Neuron (in vitro differentiated cells): ENCODE measurements at regions not wholly inside any gene's neighbourhood (a gene's known extent, or its start where the extent isn't known, plus 50 kb on each side); places are given as distances from the start of the nearest gene placed in this dataset.

Experiments
- H2AFZ ChIP-seq: one replicate; pipeline ENCODE4 v1.6.1; 2013; ENCODE audit warnings: low read depth, mild to moderate bottlenecking, inconsistent platforms, low read length, moderate library complexity
- H3K27me3 ChIP-seq: one replicate; pipeline ENCODE4 v1.6.1; 2013; ENCODE audit warnings: low read length; ENCODE audit not compliant: insufficient read depth
- H3K36me3 ChIP-seq: one replicate; pipeline ENCODE4 v1.6.1; 2013; ENCODE audit warnings: low read length; ENCODE audit not compliant: insufficient read depth
- H3K4me1 ChIP-seq: one replicate; pipeline ENCODE4 v1.6.1; 2013; ENCODE audit warnings: low read length; ENCODE audit not compliant: insufficient read depth
- H3K4me3 ChIP-seq: 2 replicates; pipeline ENCODE4 v1.5.1; 2013; ENCODE audit warnings: mild to moderate bottlenecking, low read length, moderate library complexity
- H3K9me3 ChIP-seq: one replicate; pipeline ENCODE4 v1.6.1; 2013; ENCODE audit warnings: low read length

- Histone ChIP-seq H2AFZ (no peak overlapping the region), H3K27me3 (no peaks in the 10 kb centered on the region), H3K4me1 (no peaks in the 10 kb centered on the region), H3K9me3 (no peaks in the 10 kb centered on the region), H3K4me3 (no peak overlapping the region), H3K36me3 (no peaks in the 10 kb centered on the region)
Observed at GRCh38 chr4:62269918-62270317, 1069.8 kb downstream of the ADGRL3 start.

DNA sequence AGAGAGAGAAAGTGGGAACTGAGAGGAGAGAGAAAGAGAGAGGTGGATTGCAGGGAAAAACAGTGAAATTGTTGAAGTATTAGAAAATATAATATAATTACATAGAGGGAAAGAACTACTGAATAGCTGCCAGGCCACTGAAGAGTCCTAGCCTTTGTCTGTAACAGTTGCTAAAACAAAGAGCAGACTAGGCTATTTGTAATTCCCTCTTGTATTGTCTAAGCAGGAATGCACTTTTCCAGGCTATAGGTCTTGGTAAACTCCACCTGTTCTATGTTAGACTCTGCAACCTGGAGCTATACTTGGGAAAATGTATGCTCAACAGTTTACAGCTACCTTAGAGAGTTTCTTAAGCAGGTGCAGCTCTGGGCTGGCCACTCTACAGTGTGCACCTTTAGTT is 1063.3 kb downstream of the ADGRL3 start:
- Histone ChIP-seq H3K9me3 (no peaks in the 10 kb centered on the region), H3K4me3 (no peak overlapping the region), H3K4me1 (no peaks in the 10 kb centered on the region), H3K36me3 (no peaks in the 10 kb centered on the region), H3K27me3 (no peaks in the 10 kb centered on the region), H2AFZ (no peak overlapping the region)

GRCh38 chr4:62262676-62263075 is 1062.5 kb downstream of the ADGRL3 start:
- H3K9me3 ChIP-seq: no peaks in the 10 kb centered on the region
- no peaks in the 10 kb centered on the region for H3K36me3 ChIP-seq
- H3K4me1 ChIP-seq: no peaks in the 10 kb centered on the region
- H3K4me3 ChIP-seq: no peak overlapping the region
- no peaks in the 10 kb centered on the region for H3K27me3 ChIP-seq
- H2AFZ ChIP-seq: no peak overlapping the region

GRCh38 chr4:62260254-62260653 is 1060.1 kb downstream of the ADGRL3 start:
- Histone ChIP-seq H3K4me1 (no peaks in the 10 kb centered on the region), H3K9me3 (no peaks in the 10 kb centered on the region), H2AFZ (no peak overlapping the region), H3K4me3 (no peak overlapping the region), H3K27me3 (no peaks in the 10 kb centered on the region), H3K36me3 (no peaks in the 10 kb centered on the region)

DNA sequence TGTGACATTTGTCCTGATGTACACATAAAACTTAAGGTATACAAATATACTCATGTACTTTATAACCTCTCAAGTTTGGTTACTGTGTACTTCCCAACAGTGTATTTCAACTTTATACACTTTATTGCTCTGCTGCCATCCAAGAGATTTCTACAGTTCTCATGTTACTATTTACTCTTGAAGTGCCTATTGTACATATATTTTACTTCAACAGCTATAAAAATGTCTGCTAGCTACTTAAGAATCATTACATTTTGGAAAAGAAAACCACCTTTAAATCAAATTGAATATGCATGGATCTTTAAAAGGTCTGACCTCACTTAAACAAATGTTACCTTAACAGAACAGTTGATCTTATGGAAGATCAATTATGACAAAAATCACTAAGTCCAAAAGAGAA is 1056.4 kb downstream of the ADGRL3 start:
- no peak overlapping the region for H2AFZ ChIP-seq
- H3K4me1 ChIP-seq: no peaks in the 10 kb centered on the region

GRCh38 chr4:62252728-62253127 is 1052.6 kb downstream of the ADGRL3 start:
- Histone ChIP-seq H3K4me1 (no peaks in the 10 kb centered on the region), H3K4me3 (no peak overlapping the region), H2AFZ (no peak overlapping the region), H3K36me3 (no peaks in the 10 kb centered on the region), H3K9me3 (no peaks in the 10 kb centered on the region), H3K27me3 (no peaks in the 10 kb centered on the region)

More for the DNA sequence above, 1056.4 kb downstream of the ADGRL3 start:
- H3K4me3 ChIP-seq: no peak overlapping the region
- H3K27me3 ChIP-seq: no peaks in the 10 kb centered on the region
- H3K9me3 ChIP-seq: no peaks in the 10 kb centered on the region
- no peaks in the 10 kb centered on the region for H3K36me3 ChIP-seq

DNA sequence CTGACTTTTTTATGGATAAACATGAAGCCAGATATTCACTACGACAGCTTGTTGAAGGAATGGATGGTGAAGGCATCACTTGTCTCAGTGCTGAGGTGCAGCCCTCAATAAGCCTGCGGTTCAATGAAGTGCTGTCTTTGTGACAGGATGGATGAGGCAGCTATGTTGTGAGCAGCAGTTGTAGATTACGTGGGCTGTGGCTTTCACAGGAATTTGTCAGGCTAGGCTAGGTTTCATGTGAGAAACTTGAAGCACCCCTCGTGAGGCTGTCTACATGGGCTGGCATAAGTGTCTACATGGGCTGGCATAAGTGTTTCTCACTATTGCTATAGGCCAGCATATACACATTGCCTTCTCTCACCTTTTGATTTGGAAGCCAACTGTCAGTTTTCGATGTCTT is 1050.0 kb downstream of the ADGRL3 start:
- Histone ChIP-seq H3K36me3 (no peaks in the 10 kb centered on the region), H3K4me1 (no peaks in the 10 kb centered on the region), H3K9me3 (no peaks in the 10 kb centered on the region), H2AFZ (no peak overlapping the region), H3K27me3 (no peaks in the 10 kb centered on the region), H3K4me3 (no peak overlapping the region)

- Histone ChIP-seq H3K4me3 (no peak overlapping the region), H3K36me3 (no peaks in the 10 kb centered on the region), H3K27me3 (no peaks in the 10 kb centered on the region), H3K9me3 (no peaks in the 10 kb centered on the region), H2AFZ (no peak overlapping the region), H3K4me1 (no peaks in the 10 kb centered on the region)
Observed at GRCh38 chr4:62243895-62244294, 1043.8 kb downstream of the ADGRL3 start.

DNA sequence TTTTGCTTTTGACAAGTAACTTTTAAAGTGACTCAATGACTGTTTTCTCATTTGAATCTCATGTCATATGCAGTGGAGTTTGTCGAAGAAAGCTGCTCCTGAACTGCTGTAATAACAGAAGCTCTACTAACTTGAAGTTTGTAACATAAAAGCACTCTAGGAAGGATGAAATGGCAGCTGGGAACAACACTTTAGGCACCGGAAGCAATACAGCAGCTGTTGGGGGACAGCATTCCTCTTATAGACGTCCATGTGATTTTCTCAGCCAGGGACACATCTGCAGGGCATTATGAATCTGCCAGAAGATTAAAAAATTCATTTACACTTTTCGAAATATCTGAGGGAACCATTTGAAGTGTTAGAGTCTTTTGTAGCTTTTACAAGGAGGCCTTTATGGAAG is 1035.8 kb downstream of the ADGRL3 start:
- peaks cover 20% of the 10 kb centered on the region for H3K4me1 ChIP-seq
- no peaks in the 10 kb centered on the region for H3K9me3 ChIP-seq
- no peak overlapping the region for H3K4me3 ChIP-seq
- H2AFZ ChIP-seq: peak overlapping the region; percentile 34
- H3K27me3 ChIP-seq: no peaks in the 10 kb centered on the region
- H3K36me3 ChIP-seq: no peaks in the 10 kb centered on the region

- Histone ChIP-seq H3K27me3 (no peaks in the 10 kb centered on the region), H3K36me3 (no peaks in the 10 kb centered on the region), H3K4me1 (peaks cover 20% of the 10 kb centered on the region), H3K9me3 (no peaks in the 10 kb centered on the region), H3K4me3 (no peak overlapping the region), H2AFZ (no peak overlapping the region)
Observed at GRCh38 chr4:62232814-62233213, 1032.7 kb downstream of the ADGRL3 start.

GRCh38 chr4:62231994-62232393 is 1031.9 kb downstream of the ADGRL3 start:
- Histone ChIP-seq H3K27me3 (no peaks in the 10 kb centered on the region), H2AFZ (no peak overlapping the region), H3K4me3 (no peak overlapping the region), H3K4me1 (peaks cover 20% of the 10 kb centered on the region), H3K9me3 (no peaks in the 10 kb centered on the region), H3K36me3 (no peaks in the 10 kb centered on the region)

DNA sequence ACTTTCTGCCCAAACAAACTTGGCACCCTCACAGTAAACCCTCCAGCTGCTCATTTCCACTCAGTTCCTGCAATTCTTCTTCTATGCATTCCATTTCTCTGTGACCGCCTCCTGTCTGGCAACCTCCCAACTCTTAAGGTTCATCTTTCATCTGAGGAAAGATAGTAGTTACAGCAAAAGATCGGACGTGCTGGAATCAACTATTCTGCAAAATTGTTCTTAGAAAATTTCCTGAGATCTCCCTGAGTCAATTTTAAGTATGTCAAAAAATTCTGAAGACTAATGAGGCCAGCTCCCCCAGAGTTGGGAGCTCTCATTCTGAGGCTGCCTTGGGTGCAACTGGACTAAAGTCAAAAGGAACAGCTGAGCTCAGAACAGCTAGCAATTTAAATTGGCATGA is 1026.0 kb downstream of the ADGRL3 start:
- H2AFZ ChIP-seq: no peak overlapping the region
- H3K4me1 ChIP-seq: no peaks in the 10 kb centered on the region
- no peaks in the 10 kb centered on the region for H3K27me3 ChIP-seq
- H3K36me3 ChIP-seq: no peaks in the 10 kb centered on the region
- H3K9me3 ChIP-seq: no peaks in the 10 kb centered on the region
- H3K4me3 ChIP-seq: no peak overlapping the region

GRCh38 chr4:62222121-62222520 is 1022.0 kb downstream of the ADGRL3 start:
- Histone ChIP-seq H3K4me3 (no peak overlapping the region), H3K9me3 (no peaks in the 10 kb centered on the region), H3K36me3 (no peaks in the 10 kb centered on the region), H3K4me1 (no peaks in the 10 kb centered on the region), H2AFZ (no peak overlapping the region), H3K27me3 (no peaks in the 10 kb centered on the region)

GRCh38 chr4:62210486-62210885 is 1010.4 kb downstream of the ADGRL3 start:
- Histone ChIP-seq H3K4me1 (no peaks in the 10 kb centered on the region), H3K36me3 (no peaks in the 10 kb centered on the region), H3K4me3 (no peak overlapping the region), H3K27me3 (no peaks in the 10 kb centered on the region), H2AFZ (no peak overlapping the region), H3K9me3 (no peaks in the 10 kb centered on the region)
